Thoracic aorta (tissue), 2 donors: ENCODE measurements at regions not wholly inside any gene's neighbourhood (a gene's known extent, or its start where the extent isn't known, plus 50 kb on each side); places are given as distances from the start of the nearest gene placed in this dataset.

ENCODE experiments used
- ATAC-seq: fragments of 150-250 bp; one replicate; pipeline ENCODE4 v1.8.0; 2017; ENCODE audit warnings: low read depth; ENCODE audit not compliant: insufficient number of reproducible peaks, low FRiP score
- DNase-seq: peaks from one replicate; pipeline ENCODE4 v3.0.0-alpha.2; 2020; ENCODE audit warnings: low spot score
- H3K27ac ChIP-seq, 2 donors: fragments of 200-600 bp; sonication (generic); 1 replicate in 1 of 2; 2 replicates in 1 of 2; pipeline ENCODE4 v1.5.1; 2016; ENCODE audit warnings: mild to moderate bottlenecking in 2 of 2, moderate library complexity in 2 of 2
- H3K27me3 ChIP-seq: fragments of 200-600 bp; sonication (generic); replicated peaks from 2 replicates; pipeline ENCODE4 v1.6.0; 2016; ENCODE audit warnings: mild to moderate bottlenecking; ENCODE audit not compliant: insufficient read depth
- H3K36me3 ChIP-seq: fragments of 200-600 bp; sonication (generic); one replicate; pipeline ENCODE4 v1.5.1; 2016
- H3K4me1 ChIP-seq, 2 donors: fragments of 200-600 bp; sonication (generic); 1 replicate in 1 of 2; 2 replicates in 1 of 2; pipeline versions ENCODE4 v1.5.1 to v1.6.0; 2016; ENCODE audit warnings: low read depth in 2 of 2, mild to moderate bottlenecking in 1 of 2; ENCODE audit not compliant: control insufficient read depth in 1 of 2
- H3K4me3 ChIP-seq: fragments of 200-600 bp; sonication (generic); 2 replicates; pipeline ENCODE4 v1.5.1; 2016; ENCODE audit warnings: mild to moderate bottlenecking
- H3K9me3 ChIP-seq: fragments of 200-600 bp; sonication (generic); 2 replicates; pipeline ENCODE4 v1.5.1; 2016
- TF ChIP-seq, protein P1 (sequence below): fragments of 200-600 bp; sonication (generic); IDR thresholded peaks from one replicate; pipeline ENCODE4 v1.5.1; 2019; ENCODE audit warnings: antibody characterized with exemption

DNA sequence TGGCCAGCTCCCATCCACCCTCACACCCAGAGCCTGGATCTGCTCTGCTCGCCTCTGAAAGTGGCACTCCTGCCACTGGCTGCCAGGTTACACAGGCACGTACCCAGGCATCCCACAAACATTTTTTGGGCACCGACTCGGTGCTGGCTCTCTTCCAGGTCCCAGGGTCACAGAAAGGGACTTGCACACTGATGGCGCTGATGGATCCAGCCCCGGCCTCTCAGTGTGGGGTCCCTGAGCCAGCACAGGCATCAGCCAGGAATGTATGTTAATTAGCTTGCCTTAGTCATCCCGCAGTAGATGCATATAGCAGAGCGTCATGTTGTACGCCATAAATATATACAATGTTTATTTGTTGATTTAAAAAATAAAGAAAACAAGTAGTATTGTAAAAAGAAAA lies 537.2 kb downstream of the NPHP4 start:
- no peak for DNase-seq
- no peaks in the 10 kb centered on the region for H3K27me3 ChIP-seq

DNA sequence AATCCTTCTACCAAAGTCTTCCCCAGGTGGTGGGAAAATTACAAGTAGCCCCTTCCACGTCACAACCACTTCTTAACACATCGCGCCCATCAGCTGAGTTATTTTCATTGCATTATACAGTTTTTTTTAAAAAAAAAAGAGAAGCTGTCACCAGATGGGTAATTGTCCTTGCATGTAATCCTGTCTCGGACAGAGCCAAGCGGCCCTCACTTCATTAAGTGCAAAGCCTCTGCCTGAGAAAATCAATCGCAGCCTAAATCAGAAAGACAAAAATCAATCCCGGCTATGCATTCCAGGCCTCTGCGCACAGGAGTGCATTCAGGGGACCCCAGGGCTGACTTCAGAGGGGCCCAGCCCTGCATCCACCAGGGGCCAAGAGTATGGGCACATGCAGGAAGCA lies 538.9 kb downstream of the NPHP4 start:
- no peak for DNase-seq
- ATAC-seq = no peak
- TF ChIP-seq, protein P1, sequence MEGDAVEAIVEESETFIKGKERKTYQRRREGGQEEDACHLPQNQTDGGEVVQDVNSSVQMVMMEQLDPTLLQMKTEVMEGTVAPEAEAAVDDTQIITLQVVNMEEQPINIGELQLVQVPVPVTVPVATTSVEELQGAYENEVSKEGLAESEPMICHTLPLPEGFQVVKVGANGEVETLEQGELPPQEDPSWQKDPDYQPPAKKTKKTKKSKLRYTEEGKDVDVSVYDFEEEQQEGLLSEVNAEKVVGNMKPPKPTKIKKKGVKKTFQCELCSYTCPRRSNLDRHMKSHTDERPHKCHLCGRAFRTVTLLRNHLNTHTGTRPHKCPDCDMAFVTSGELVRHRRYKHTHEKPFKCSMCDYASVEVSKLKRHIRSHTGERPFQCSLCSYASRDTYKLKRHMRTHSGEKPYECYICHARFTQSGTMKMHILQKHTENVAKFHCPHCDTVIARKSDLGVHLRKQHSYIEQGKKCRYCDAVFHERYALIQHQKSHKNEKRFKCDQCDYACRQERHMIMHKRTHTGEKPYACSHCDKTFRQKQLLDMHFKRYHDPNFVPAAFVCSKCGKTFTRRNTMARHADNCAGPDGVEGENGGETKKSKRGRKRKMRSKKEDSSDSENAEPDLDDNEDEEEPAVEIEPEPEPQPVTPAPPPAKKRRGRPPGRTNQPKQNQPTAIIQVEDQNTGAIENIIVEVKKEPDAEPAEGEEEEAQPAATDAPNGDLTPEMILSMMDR = no peak
- no peaks in the 10 kb centered on the region for H3K36me3 ChIP-seq
- no peak overlapping the region for H3K27ac ChIP-seq
- no peaks in the 10 kb centered on the region for H3K27me3 ChIP-seq
- no peaks in the 10 kb centered on the region for H3K9me3 ChIP-seq
- H3K4me3 ChIP-seq = no peak overlapping the region
- H3K4me1 ChIP-seq = no peaks in the 10 kb centered on the region

More for the DNA sequence above, 537.2 kb downstream of the NPHP4 start:
- TF ChIP-seq, protein P1 = no peak
- Histone ChIP-seq H3K9me3 (no peaks in the 10 kb centered on the region), H3K4me1 (no peaks in the 10 kb centered on the region), H3K36me3 (no peaks in the 10 kb centered on the region), H3K4me3 (no peak overlapping the region), H3K27ac (no peak overlapping the region)
- ATAC-seq = no peak

DNA sequence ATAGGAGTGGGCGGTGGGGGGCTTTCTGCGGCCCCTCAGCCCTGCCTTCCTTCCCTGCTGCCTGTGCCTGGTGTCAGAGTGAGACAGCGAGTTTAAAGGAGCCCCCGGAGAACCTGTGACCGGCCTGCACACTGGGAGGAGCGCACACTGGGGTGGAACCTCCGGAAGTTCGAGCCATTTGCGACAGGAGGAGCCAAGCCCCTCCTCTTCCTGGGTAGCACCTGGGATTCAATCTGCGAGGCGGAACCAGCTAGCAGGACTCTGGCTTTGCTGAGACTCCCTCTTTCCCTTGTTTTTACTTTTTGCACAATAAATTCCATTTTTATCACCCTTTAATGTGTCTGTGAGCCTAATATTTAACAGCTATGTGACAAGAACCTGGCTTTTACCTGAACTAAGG lies 540.6 kb downstream of the NPHP4 start:
- TF ChIP-seq, protein P1 = no peak
- no peak for ATAC-seq
- no peaks in the 10 kb centered on the region for H3K27me3 ChIP-seq

DNA sequence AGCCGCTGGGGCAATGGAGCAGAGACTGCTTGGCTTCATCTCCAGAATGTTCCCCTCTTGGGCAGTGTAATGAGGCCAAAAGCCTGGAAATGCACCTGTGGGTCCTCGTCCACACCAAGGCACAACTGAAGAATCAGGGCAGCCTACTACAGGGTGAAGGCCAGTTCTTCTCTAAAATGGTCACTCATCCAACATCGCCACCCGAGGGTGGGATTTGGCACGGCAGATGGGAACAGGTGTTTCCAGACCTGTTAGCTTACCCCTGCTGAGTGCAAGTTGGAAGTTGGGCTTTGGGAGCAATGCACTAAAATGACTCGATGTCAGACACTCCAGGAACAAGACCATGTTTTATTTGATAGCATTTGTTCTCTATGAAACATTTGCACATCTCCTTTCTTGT lies 543.7 kb downstream of the NPHP4 start:
- Histone ChIP-seq H3K27ac (no peak overlapping the region), H3K27me3 (no peaks in the 10 kb centered on the region), H3K9me3 (no peaks in the 10 kb centered on the region), H3K4me3 (no peak overlapping the region), H3K36me3 (no peaks in the 10 kb centered on the region), H3K4me1 (no peaks in the 10 kb centered on the region)
- no peak for DNase-seq
- ATAC-seq = no peak
- TF ChIP-seq, protein P1 = no peak

More for the DNA sequence above, 540.6 kb downstream of the NPHP4 start:
- Histone ChIP-seq H3K9me3 (no peaks in the 10 kb centered on the region), H3K4me1 (no peaks in the 10 kb centered on the region), H3K36me3 (no peaks in the 10 kb centered on the region), H3K4me3 (no peak overlapping the region), H3K27ac (no peak overlapping the region)
- no peak for DNase-seq

DNA sequence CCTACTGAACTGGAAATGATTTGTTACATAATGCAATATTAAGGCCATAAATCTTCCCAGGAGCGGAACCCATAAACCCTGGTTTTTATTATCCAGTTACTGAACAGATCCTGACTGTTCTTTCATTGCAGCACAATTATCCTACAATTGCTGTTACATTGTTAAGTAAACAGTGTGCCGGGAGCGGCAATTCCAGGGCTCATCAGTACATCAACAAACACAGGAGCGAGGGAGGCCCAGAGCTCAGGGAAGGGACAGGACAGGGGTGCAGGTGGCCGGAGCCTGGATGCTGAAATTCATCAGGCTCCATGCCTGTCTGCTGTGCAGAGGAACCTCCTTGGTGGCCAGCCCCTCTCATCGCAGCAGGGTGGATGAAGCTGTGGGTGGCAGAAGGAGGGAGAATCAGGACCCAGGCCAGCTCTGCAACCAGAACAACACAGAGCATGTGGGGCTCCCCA lies 544.7 kb downstream of the NPHP4 start:
- Histone ChIP-seq H3K27ac (no peak overlapping the region), H3K36me3 (no peaks in the 10 kb centered on the region), H3K27me3 (no peaks in the 10 kb centered on the region), H3K4me3 (no peak overlapping the region), H3K4me1 (no peaks in the 10 kb centered on the region), H3K9me3 (no peaks in the 10 kb centered on the region)
- TF ChIP-seq, protein P1 = no peak
- DNase-seq = no peak
- ATAC-seq = no peak
